ENCODE measurements at regions not wholly inside any gene's neighbourhood (a gene's known extent, or its start where the extent isn't known, plus 50 kb on each side); places are given as distances from the start of the nearest gene placed in this dataset.

DNA sequence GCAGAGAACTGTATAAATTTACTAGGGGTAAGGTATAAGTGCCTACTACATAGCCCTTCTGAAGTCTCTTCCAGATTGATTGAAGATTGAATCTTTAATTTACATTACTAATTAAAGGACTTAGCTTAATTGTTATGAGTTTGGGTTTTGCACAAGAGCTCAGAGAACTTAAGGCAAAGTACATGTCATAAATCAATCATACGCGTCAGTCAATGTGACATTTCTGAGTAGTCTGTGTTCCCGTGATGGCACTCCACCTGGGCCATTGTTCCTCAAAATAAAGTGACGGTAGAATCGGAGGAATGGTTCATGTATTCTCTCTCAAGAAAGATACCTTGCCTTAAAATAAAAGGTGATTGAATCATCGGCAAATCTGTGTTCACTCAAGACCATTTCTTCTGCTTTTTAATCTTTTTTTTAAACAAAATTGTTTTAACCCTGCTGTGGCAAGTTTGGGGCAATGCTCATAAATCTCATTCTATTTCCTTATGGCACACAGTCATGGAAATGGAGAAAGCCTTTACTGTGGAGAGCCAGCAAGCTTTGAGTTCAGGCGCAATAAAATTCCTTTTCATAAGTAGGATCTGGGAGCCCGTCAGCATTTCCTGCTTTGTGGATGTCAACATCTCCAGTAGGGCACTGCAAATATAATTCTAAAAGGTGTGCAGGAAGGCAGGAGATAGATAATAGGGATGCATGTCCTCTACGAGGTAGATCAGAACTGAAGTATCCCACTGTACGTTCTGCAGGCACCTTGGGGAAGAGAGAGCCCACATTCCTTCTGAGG lies 427.4 kb downstream of the GATA3 start:
- no peak for DNase-seq (ENCODE audit: low spot score)

DNA sequence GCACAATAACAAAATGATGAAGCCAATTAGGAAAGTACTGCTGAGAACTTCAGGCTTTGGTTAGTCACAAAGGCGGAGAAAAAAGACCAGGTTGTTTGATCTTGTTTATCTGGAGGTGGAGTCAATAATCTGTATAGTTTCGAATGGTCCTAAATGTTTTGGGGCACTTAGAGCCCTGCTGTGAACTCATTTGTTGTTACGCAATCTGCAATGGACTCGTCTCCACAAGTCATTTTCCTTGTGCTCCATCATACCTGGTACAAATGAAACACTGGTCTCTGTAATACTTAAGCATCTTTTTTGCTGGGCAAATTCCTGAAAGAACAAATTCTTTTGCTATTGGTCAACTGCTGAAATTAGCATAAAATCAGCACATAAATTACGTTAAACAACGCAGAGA lies 430.5 kb downstream of the GATA3 start:
- no peak for DNase-seq (ENCODE audit: low spot score)

DNA sequence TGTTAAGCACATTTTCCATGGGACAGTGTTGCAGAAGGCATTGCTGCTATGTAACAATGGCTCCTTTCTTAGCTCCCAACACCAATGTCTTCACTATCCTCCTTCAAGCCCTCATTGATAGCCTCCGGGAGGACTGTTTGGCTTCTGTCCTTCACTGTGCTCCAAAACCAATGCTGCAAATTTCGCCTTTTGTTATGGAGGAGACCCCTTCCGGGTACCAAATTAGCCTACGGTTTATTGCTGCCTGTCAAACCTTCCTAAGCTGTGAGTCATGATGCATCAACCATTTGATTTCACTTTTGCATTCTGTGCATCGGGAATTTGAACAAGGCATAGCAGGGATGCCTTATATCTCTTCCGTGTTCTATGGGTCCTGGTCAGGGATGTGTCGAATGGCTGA lies 432.9 kb downstream of the GATA3 start:
- DNase-seq (ENCODE audit: low spot score), result no peak

DNA sequence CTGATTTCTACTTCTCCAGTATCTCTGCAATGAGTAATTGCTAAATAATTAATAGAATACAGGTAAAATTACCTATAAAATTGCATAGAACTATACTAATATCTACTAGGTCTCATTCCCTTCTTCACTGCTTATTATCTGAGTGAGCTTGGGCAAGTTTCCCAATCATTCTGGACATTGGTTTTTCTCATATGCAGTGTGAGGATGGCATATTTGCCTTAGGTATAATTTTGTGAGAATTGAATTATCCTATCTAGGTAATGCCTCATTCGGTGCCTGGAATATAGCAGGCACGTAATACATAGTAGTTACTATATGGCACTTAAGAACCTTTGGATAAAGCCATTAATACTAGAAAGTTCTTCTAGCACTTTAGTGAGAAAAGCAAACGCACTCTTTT lies 434.7 kb downstream of the GATA3 start:
- no peak for DNase-seq (ENCODE audit: low spot score)

DNA sequence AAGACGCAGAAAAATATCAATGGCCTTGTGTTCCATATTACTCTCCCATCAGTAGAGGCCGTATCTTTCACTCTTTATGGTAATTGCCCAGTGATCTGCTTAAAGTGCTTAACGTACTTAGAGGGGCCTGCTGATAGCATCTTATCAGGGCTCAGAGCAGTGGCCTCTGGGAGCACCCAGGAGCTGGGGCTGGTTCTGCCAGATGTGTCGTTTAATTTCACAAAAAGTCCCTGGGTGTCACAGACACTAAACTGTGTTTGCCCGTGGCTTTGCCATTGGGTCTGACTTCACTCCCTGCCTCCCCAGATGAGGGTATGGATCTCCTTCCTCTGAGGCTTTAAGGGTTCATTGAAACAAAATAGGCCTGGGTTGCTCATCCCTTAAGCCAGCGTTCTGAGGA lies 435.3 kb downstream of the GATA3 start:
- no peak for DNase-seq (ENCODE audit: low spot score)

DNA sequence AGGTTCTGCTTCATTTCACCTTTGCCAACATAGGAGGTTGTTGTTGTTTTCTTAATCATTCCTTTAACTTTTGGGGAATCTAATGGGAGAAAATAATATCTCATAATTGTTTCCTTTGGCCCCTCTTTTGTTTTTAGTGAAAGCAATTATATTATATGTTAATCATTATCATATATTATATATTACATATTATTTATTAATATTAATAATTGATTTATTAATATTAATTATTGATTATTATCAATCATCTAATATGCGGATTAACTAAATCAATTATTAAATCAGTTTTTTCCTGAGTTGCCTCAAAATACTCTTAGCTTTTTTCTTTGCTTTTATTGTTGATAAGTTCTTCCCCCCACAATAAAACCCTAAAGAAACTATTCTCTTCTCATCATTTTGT lies 443.8 kb downstream of the GATA3 start:
- no peak for DNase-seq (ENCODE audit: low spot score)

DNA sequence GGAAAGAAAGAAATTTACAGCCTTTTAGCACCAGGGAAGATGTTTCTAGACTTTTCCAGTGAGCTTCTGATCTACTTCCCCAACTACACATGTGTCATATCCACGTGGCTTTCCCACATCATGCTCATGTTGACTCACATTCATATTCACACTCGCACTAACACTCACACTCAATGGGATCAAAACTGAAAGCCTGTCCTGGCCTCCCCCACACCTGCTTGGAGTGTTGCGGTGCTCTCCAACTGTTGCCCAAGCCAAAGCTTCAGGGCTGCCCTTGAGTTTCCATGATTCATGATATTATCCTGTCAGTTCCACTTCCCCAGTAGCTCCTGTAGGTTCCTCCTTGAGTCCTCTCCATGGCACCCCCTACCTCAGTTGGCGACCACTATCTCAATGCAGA lies 444.4 kb downstream of the GATA3 start:
- no peak for DNase-seq (ENCODE audit: low spot score)

DNA sequence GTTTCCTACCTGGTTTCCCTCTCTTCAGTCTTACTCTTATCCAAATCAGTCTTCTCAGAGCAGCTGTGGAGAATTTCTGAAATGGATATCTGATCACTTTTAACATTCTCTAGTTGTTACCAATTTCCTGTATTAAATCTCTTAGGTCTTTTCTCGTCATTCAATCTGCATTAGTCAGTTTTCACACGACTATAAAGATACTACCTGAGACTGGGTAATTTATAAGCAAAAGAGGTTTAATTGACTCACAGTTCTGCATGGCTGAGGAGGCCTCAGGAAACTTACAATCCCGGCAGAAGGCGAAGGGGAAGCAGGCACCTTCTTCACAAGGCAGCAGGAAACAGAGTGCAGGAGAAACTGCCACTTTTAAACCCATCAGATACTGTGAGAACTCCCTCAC lies 444.8 kb downstream of the GATA3 start:
- DNase-seq (ENCODE audit: low spot score), result no peak

DNA sequence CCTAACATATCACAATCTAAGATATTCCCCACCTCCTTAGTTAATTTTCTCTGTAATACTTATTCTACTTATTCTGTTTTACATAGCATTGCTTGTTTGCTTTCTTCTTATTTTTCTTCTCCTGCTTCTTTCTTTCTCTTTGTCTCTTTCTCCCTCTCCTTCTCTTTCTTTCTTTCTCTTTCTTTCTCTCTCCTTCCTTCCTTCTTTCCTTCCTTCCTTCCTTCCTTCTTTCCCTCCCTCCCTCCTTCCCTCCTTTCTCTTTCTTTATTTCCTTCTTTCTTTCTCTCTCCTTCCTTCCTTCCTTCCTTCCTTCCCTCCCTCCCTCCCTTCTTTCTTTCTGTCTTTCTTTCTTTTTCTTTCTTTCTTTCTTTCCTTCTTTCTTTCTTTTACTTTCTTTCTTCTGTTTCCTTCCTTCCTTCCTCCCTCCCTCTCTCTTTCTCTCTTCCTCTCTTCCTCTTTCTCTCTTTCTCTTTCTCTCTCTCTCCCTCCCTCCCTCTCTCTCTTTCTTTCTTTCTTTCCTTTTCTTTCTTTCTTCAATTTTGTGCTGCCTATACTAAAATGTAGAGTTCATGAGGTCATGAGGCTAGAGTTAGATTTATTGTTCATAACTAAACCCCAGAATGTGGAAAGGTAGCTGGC lies 445.4 kb downstream of the GATA3 start:
- DNase-seq (ENCODE audit: low spot score), result no peak

DNA sequence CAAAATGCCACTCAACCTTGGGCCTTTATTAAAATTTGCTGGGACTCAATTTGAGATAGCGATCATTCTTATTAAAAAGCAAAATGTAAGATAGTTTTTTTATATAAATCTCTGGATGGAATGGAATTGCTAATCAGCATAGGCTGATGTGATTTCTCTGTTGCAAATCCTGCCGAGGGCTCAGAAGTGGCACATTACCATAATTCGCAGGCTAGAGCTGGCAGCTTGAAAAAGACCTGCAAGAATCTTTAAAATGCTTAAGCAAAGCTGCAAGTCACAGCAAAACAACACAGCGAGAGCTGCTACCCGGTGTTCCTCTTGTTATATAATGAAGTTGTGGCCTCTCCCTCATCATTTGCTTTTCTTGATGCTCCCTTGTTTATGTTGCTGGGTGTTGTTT lies 448.1 kb downstream of the GATA3 start:
- DNase-seq (ENCODE audit: low spot score), result no peak

DNA sequence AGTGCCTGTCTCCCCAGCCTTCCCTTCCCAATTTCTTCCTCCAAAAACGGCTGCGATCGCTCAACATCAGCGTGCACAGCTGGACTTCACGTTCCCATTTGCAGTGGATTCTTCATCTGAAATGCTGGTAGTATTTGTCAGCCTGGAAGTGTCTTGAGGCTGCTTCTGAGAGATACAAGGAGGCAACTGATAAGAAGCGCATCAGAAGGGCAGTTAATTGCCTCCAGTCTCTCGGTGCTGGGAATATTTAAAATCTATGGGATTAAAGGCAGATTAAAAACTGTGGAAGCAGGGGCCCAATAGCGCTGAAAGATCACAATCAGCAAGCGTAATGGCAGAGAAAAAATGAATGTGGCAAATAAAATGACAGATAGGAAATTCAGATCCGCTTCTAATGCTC lies 450.0 kb downstream of the GATA3 start:
- no peak for DNase-seq (ENCODE audit: low spot score)

DNA sequence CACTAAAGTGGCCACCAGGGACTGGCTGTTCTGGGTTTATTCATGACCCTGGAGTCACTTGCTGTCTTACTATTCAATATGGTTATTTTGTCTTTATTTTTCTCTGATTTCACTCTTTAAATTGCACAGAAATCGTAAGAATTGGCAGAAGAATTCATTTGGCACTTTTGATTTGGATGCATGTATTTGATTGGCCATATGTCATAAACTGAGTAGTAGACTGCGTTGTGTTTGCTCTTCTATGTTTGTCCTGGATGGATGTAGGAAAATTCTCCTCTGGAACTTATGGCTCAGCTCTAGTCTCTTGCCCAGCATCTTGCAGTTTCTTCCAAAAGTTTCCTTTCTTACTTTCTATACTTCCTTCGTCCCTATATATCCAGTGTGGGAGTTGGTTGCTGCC lies 452.7 kb downstream of the GATA3 start:
- no peak for DNase-seq (ENCODE audit: low spot score)

DNA sequence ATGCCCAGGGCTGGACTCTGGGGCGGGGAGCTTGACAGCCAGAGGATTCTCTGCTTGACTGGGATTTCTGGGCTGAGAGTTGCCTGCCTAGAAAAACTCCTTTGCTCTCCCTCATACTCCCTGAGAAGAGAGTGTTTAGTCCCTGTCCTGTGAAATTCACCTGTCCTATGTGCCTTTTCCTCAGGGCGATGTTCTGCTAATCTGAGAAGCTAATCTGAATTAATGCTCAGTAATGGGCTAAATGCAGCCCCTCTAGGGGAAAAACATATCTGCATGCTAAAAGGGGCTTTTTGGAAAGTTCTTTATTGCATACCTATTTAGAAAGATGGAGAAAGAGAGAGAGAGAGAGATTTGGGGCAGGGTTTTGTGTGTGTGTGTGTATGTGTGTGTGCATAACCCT lies 454.4 kb downstream of the GATA3 start:
- DNase-seq (ENCODE audit: low spot score), result no peak

DNA sequence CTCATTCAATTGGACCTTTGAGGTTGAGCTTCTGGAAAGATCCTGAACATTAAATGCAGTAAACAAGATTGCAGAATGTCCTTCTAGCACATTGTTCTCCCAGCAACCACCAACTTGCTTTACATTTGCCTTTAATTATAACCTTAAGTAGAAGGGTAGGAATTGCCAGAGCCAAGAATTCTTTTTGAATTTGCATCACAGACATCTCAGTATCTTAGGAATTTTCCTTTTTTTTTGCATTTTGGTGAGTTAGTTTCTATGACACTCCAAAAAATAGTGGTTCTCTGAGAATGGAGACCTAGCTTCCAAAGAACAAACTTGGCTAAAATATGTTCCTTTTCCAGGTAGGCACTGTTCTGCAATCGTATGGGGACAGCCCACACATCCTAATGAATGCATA lies 456.0 kb downstream of the GATA3 start:
- DNase-seq (ENCODE audit: low spot score), result no peak

DNA sequence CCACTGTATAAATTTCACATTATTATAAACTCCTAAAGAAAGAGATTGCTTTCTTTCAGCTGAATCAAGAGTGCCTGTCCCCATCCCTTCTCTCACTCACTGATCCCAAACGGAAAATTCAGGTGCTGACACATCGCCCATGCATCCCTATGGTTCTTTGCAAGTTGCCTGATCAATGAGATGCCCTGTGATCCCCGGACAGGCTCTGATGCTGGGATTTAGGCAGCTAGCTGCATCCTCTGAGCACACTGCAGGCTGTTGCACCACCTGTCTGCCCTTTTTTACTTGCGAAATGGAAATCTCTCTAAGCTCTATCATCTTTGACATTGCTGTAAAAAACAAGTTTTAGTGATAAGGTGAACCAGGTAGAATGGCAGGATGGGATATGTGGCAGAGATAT lies 456.5 kb downstream of the GATA3 start:
- DNase-seq (ENCODE audit: low spot score), result no peak

DNA sequence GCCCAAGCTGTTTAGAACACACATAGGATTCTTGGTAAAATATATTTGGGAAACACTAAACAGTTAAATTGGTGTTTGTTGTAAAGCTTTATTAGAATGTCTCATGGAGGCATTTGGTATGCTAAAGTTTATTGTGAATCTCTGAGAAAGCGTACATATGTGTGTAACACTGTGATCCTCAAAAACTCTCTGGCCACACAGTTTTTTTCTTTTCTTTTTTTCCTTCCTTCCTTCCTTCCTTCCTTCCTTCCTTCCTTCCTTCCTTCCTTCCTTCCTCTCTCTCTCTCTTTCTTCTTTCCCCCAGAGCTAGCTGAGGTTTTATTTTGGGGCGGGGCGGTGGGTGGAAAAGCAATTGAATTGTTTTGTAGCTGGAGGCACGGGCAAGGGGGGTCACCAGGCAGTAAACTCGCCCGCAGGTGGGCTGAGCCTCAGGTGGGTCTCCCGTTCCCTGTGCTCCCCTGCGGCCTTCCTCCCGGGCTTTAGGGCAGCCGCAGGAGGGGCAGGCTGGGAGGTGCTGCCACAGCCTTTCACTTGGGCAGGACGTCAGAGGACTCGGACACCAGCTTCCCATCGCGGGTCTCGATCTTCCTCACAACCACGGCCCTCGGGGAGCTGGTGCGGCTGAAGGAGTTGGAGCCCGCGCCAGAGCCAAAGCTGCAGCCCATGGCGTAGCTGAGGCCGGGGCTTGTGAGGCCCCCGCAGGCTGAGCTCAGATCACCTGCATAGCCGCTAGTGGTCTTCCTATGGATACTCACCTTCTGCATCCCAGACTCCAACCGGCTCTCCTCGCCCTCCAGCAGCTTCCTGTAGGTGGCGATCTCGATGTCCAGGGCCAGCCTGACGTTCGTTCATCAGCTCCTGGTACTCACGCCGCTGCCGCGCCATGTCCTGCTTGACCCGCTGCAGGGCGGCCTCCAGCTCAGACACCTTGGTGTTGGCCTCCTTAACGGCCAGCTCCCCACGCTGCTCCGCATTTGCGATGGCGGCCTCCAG lies 459.0 kb downstream of the GATA3 start:
- DNase-seq (ENCODE audit: low spot score), result no peak

DNA sequence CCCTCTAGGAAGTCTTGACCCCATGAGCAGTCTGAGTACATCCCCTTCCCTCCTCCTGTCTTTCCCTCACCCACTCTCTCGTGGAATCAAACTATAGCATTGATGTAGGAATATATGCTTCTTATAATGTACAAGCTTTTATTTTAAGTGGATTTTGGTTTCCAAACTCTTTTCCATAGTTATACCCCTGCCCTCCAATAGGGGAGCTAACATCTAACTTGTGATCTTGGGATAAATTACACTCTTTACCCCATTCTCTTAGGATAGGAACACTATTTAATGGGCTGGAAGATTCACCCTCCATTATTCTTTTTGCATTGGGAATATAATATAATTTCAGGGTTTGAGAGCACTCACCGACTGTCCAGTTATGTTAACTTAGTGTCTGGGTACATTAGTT lies 465.9 kb downstream of the GATA3 start:
- DNase-seq (ENCODE audit: low spot score), result no peak

DNA sequence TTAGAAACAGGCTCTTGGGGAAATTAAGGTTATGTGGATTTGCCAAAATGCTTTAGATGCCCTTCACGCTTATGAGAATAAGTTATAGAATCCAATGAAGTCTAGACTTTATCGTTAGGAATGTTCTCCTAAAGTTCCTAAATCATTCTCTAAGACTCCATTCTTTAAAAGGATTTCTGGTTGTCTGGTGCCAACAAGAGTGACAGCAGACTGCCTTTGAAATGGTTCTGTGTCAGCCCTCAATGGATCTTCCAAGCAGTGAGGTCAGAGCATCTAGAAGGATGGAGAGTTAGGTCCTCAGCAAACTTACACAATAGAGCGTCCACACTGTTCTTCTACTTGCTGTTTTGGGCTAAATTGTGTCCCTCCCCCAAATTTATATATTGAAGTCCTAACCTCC lies 473.3 kb downstream of the GATA3 start:
- DNase-seq (ENCODE audit: low spot score), result no peak

DNA sequence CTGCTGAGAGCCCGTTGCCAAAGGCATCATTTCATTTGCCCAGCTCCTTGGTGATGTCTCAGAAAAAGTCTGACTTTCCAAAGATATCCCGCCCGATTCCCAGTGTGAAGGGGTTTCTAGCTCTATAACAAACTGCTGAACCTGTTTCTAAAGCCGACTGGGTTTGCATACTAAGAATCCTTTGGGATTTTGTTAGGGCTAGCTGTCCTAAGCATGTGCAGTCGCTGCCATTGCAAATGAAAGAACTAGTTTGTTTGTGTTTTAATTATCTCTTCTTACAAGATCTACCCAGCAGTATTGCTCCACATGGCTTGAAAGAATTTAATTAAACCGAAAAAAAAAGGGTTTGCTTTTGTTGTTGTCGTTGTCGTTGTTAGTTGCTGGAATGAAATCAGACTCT lies 476.6 kb downstream of the GATA3 start:
- no peak for DNase-seq (ENCODE audit: low spot score)

DNA sequence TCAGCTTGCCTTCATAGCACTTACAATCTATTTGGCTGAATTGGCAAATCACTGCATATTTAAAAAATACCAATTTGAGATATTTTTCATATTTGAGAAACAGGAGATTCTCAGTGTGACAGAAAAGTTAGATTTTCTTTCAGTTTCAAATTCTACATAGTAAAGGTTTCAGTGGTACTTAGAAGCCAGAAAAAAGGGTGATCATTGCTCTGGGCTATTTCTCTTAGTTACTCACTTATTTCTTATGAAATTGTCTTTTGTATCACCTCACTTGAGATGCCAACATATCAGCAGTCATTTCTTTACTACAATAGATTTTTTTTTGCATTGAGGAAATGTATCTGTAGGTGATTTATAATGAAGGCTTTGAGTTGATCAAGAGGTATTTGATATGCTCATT lies 478.2 kb downstream of the GATA3 start:
- DNase-seq (ENCODE audit: low spot score), result no peak

DNA sequence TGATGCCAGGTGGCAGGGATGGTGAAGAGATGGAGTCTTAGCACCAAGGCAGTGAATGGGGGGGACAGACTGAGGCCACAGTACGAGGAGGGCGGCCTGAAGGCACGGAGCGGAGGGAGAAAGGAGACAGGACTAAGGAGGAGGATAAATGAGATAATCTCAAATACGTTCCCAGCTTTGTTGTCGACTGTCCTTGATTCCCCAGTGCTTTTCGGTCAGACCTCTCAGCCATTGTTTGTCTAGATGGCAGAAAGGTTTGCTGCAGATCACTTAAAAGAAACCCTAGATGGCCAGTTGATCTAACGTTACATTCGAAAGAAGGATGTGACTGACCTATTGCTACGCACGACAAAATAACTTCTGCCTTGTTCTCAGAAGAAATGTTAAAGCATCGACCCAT lies 479.0 kb downstream of the GATA3 start:
- no peak for DNase-seq (ENCODE audit: low spot score)

DNA sequence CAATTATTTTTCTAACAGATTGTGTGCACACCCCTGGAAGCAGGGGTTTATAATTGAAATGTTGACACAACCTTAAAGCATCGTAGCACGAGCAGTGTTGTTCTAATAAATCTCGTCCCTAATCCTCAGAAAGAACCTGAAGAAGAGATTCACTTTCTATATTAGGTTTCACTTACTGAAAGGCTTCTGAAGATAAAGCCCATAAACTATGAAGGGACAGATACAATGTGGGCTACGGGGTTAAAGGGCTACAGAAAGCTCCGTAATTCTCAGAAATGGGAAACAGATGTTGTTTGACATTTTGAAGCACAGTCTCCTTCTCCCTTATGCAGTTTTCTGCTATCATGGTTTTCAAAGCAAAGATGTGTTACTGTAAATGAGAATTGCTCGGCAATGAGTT lies 479.6 kb downstream of the GATA3 start:
- DNase-seq (ENCODE audit: low spot score), result no peak

DNA sequence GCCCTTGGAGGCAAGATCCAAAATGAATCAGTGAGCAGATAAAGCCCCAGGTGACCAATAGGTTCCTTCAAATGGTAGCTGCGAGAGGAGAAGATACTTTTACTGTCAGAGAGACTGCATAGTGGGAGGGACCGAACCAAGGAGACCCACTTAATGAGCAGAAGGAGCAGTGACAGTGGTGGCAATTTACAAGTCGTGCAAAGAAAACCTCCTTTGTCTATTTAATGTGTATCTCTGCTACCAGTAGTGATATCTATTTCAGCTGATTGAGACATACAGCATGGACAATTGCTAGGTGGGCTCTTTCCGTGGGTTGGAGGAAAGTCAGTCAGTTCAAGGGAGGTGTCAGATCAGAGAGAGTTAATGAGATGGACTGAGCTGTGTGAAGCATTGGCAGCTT lies 480.4 kb downstream of the GATA3 start:
- DNase-seq (ENCODE audit: low spot score), result no peak

Measured in AG20443 (cell line).